HEK293 (cell line): ENCODE measurements at regions not wholly inside any gene's neighbourhood (a gene's known extent, or its start where the extent isn't known, plus 50 kb on each side); places are given as distances from the start of the nearest gene placed in this dataset.

Source experiments
- BCL11A ChIP-seq: fragments of 450-650 bp; formaldehyde crosslinking; IDR thresholded peaks from 2 replicates; pipeline ENCODE4 v1.5.1; 2016; ENCODE audit warnings: low read depth, missing biosample characterization, missing genetic modification characterization
- CTCF ChIP-seq: fragments of 450-650 bp; formaldehyde crosslinking; IDR thresholded peaks from 2 replicates; pipeline ENCODE4 v1.5.1; 2016; ENCODE audit warnings: missing biosample characterization, missing genetic modification characterization
- GLIS1 ChIP-seq: fragments of 450-650 bp; formaldehyde crosslinking; IDR thresholded peaks from 2 replicates; pipeline ENCODE4 v1.5.1; 2016; ENCODE audit warnings: missing biosample characterization, missing genetic modification characterization
- MYNN ChIP-seq: fragments of 450-650 bp; formaldehyde crosslinking; IDR thresholded peaks from 2 replicates; pipeline ENCODE4 v1.5.1; 2016; ENCODE audit warnings: missing biosample characterization, missing genetic modification characterization, borderline replicate concordance
- REST ChIP-seq: fragments of 450-650 bp; formaldehyde crosslinking; IDR thresholded peaks from 2 replicates; pipeline ENCODE4 v1.5.1; 2016; ENCODE audit warnings: missing biosample characterization, missing genetic modification characterization
- SP7 ChIP-seq: fragments of 450-650 bp; formaldehyde crosslinking; IDR thresholded peaks from 2 replicates; pipeline ENCODE4 v1.5.1; 2016; ENCODE audit warnings: missing biosample characterization, missing genetic modification characterization
- TCF7L2 ChIP-seq: IDR thresholded peaks from 2 replicates; pipeline ENCODE4 v1.6.1; 2011; ENCODE audit warnings: low read depth, mild to moderate bottlenecking, inconsistent platforms, low read length, moderate library complexity, borderline replicate concordance
- YY1 ChIP-seq: fragments of 450-650 bp; formaldehyde crosslinking; IDR thresholded peaks from 2 replicates; pipeline ENCODE4 v1.5.1; 2018; ENCODE audit warnings: missing biosample characterization, missing genetic modification characterization
- ZNF223 ChIP-seq: fragments of 450-650 bp; formaldehyde crosslinking; IDR thresholded peaks from 2 replicates; pipeline ENCODE4 v1.5.1; 2016; ENCODE audit warnings: missing biosample characterization, missing genetic modification characterization
- ZNF274 ChIP-seq, 2 experiments: fragments of 200-500 bp in 1 of 2; fragments of 450-650 bp in 1 of 2; sonication (Bioruptor generic) in 1 of 2; formaldehyde crosslinking in 1 of 2; IDR thresholded peaks; 2 replicates each; pipeline versions ENCODE4 v1.5.1 to v1.6.1; 2014 to 2016; ENCODE audit warnings: borderline replicate concordance in 1 of 2, inconsistent platforms in 1 of 2, low read length in 1 of 2, missing biosample characterization in 1 of 2, missing genetic modification characterization in 1 of 2
- ZNF311 ChIP-seq: fragments of 450-650 bp; formaldehyde crosslinking; IDR thresholded peaks from 2 replicates; pipeline ENCODE4 v1.5.1; 2017; ENCODE audit warnings: missing biosample characterization, missing genetic modification characterization, borderline replicate concordance
- ZNF354C ChIP-seq: fragments of 450-650 bp; formaldehyde crosslinking; IDR thresholded peaks from 2 replicates; pipeline ENCODE4 v1.5.1; 2016; ENCODE audit warnings: missing biosample characterization, missing genetic modification characterization, low read depth, borderline replicate concordance
- ZNF707 ChIP-seq: fragments of 450-650 bp; formaldehyde crosslinking; IDR thresholded peaks from 2 replicates; pipeline ENCODE4 v1.5.1; 2016; ENCODE audit warnings: missing biosample characterization, missing genetic modification characterization
- ZNF776 ChIP-seq: fragments of 450-650 bp; formaldehyde crosslinking; IDR thresholded peaks from 2 replicates; pipeline ENCODE4 v1.5.0; 2017; ENCODE audit warnings: missing biosample characterization, missing genetic modification characterization, borderline replicate concordance

GRCh38 chr12:131452444-131452860, 258.4 kb upstream of the SFSWAP start:
- TF ChIP-seq SP7 (tag by site-specific recombination) (no peak), CTCF (tag by site-specific recombination) (0 out of 2 replicates have a peak, but pooled peaks have one; percentile 18), REST (no peak), BCL11A (tag by site-specific recombination) (no peak), ZNF354C (no peak), GLIS1 (tag by site-specific recombination) (peak; percentile 31), MYNN (tag by site-specific recombination) (no peak), ZNF223 (no peak), ZNF776 (tag by site-specific recombination) (no peak), ZNF707 (tag by site-specific recombination) (no peak), TCF7L2 (no peak), ZNF274 (IDR thresholded peaks at IDR 0.05; ENCODE audit: low read length) (no peak), ZNF274 (tag by site-specific recombination; IDR thresholded peaks at IDR 0.05; ENCODE audit: borderline replicate concordance) (no peak), ZNF311 (no peak), YY1 (tag by site-specific recombination) (no peak)
